ENCODE measurements at regions not wholly inside any gene's neighbourhood (a gene's known extent, or its start where the extent isn't known, plus 50 kb on each side); places are given as distances from the start of the nearest gene placed in this dataset.

GRCh38 chr22:49155770-49156580, 671.7 kb downstream of the BRD1 start:
- TF ChIP-seq, protein P1, sequence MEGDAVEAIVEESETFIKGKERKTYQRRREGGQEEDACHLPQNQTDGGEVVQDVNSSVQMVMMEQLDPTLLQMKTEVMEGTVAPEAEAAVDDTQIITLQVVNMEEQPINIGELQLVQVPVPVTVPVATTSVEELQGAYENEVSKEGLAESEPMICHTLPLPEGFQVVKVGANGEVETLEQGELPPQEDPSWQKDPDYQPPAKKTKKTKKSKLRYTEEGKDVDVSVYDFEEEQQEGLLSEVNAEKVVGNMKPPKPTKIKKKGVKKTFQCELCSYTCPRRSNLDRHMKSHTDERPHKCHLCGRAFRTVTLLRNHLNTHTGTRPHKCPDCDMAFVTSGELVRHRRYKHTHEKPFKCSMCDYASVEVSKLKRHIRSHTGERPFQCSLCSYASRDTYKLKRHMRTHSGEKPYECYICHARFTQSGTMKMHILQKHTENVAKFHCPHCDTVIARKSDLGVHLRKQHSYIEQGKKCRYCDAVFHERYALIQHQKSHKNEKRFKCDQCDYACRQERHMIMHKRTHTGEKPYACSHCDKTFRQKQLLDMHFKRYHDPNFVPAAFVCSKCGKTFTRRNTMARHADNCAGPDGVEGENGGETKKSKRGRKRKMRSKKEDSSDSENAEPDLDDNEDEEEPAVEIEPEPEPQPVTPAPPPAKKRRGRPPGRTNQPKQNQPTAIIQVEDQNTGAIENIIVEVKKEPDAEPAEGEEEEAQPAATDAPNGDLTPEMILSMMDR (conservative IDR thresholded peaks at IDR 0.05; ENCODE audit: low read depth, low read length): no peak
- DNase-seq (ENCODE audit: low read depth): no peak
- H3K4me3 ChIP-seq (ENCODE audit: low read depth, low read length): no peak overlapping the region

DNA sequence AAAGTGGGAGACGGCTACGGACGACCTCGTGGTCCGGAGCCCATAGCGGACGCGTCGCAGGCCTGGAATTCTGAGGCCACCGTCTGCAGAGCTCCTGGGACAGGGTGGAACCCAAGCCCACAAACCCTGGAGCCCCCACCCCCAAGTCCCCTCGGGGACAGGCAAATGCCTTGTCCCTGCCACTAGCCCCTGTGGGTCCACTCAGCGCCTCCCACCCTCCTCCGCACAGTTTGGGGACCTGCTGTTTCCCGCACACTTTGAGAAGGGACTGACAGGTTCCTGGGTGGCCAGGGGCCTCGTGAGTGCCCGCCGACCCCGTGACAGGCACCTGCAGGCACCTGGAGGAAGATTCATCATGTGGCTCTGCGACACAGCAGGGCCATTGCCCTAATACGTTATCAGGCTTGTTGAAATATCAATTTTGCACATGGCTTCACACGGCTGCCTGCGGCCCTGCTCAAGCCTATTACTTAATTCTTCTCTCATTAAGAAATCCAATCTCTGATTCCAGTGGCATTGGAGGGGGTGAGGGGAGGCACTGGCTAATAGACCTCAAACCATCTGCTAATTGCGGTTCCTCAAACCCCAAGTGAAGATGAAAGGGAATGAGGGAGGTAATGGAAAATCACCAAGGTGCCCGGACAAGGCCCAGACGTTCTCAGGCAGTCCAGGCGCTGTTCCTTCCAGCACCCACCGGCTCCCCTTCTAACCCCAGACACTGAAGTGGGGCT, 672.5 kb downstream of the BRD1 start:
- no peak overlapping the region for H3K4me3 ChIP-seq (ENCODE audit: low read depth, low read length)
- DNase-seq (ENCODE audit: low read depth): no peak
- TF ChIP-seq, protein P1 (conservative IDR thresholded peaks at IDR 0.05; ENCODE audit: low read depth, low read length): no peak

DNA sequence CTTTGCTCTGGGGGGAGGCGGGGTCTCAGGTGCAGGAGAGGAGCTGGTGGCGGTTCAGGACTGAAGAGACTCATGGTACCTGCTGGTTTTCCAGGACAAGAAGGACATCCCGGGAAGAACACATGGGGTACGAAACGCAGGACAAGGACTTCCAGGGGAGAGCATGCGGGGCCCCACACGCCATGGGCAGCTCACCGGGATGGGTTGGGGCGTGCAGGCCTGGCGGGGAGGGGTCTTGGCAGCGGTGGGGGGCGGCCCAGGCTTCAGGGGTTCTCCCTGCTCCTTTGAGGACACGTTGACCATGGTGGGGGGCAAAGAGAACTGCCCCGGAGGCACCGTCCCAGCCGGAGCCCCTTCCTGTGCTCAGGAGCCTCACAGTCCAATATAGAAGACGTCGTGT, 673.2 kb downstream of the BRD1 start:
- DNase-seq (ENCODE audit: low read depth): no peak
- TF ChIP-seq, protein P1 (conservative IDR thresholded peaks at IDR 0.05; ENCODE audit: low read depth, low read length): no peak
- H3K4me3 ChIP-seq (ENCODE audit: low read depth, low read length): no peak overlapping the region

DNA sequence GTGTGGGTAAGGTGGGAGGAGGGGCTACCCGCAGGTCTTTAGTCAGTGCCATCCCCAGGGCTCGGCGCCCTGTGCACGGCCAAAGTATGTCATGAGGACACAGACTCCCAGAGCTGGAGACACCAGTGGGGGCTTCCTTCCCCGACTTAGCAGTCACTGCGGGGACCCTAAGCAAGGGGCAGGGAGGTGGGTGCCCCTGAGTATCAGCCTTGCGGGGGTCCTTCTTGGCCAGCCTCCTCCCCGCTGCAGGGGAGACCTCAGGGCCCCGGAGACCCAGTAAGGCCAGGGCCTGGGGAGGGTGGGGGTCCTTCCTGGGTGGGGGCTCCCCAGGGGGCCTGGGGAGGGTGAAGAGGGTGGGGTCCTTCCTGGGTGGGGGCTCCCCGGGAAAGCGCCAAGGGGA, 673.8 kb downstream of the BRD1 start:
- no peak overlapping the region for H3K4me3 ChIP-seq (ENCODE audit: low read depth, low read length)
- DNase-seq (ENCODE audit: low read depth): no peak
- TF ChIP-seq, protein P1 (conservative IDR thresholded peaks at IDR 0.05; ENCODE audit: low read depth, low read length): no peak

DNA sequence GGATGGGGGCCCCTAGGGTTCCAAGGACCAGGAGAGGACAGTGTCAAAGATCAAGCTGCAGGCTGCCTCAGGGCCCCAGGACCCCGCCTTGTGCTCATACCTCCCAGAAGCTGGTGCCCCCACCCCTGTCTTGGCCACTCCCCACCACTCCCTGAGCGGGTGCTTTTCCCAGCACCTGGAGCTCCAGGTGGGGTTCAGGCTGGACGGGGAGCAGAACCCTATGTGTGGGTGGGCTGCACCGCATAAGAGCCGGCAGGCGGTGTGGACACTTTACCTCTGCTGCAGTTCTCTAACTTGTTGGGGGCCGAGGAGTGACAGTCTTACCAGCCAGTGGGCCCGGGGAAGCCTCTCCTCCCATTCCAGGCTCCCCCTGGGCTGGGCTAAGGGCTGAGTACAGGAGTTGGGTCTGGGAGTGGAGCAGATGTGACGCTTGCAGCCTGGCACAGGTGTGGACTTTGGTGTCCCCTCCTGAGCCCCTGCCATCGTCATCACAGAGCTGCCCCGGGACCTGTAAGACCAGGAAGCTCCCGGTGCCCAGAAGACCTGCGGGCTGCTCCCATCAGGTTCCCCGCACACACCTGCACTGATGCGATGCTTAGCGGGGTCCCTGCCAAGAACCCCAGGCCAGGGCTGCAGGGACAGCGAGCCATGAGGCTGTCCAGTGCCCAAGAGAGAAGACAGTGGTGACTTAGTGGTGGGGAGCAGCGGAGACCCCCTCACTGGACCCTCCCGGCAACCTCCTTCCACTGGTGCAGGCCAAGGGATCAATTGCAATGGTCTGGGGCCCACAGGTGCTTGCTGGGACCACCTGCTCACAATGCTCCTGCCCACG, 674.5 kb downstream of the BRD1 start:
- no peak for DNase-seq (ENCODE audit: low read depth)
- no peak overlapping the region for H3K4me3 ChIP-seq (ENCODE audit: low read depth, low read length)
- TF ChIP-seq, protein P1 (conservative IDR thresholded peaks at IDR 0.05; ENCODE audit: low read depth, low read length): no peak

DNA sequence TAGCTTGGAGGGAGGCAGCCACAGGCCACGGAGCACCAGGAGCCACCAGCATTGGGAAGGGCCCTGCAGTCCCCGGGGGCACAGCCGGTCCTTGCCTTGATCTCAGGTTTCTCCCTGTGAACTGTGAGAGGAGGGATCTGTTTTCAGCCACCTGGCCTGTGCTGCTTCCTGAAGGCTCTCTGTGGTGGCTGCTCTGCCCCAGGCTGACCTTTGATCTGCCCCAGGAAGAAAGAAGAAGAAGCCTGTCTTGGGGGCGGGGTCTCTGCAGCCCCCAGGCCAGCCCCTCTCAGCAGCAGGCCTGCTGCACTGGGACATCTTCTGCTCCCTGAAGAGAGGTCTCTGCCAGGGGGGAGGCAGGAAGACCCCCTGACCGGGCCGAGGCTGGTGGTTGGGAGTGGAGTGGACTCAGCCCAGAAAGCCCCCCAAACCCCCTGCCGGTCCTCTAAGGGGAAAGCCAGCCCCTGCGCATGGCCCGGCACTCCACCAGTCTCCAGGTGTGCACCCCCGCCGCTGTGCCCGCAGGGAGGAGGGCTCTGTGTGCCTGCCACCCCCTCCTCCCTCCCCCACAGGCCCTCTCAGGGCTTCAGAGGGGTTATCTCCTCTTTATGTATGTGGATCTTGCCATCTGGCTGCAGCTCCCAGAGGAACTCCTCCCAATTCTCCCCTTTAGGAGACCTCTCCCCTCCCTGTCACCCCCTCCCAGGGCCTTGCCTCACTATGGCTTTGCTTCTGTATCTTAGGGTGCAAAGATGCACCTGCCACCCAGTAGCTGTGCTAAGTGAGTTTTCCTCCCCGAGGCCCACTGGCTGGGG, 675.3 kb downstream of the BRD1 start:
- H3K4me3 ChIP-seq (ENCODE audit: low read depth, low read length): no peak overlapping the region
- DNase-seq (ENCODE audit: low read depth): no peak
- TF ChIP-seq, protein P1 (conservative IDR thresholded peaks at IDR 0.05; ENCODE audit: low read depth, low read length): no peak
